Lung (tissue), 11 donors: ENCODE measurements at regions not wholly inside any gene's neighbourhood (a gene's known extent, or its start where the extent isn't known, plus 50 kb on each side); places are given as distances from the start of the nearest gene placed in this dataset.

ENCODE experiments used
- ATAC-seq: fragments of 200-7000 bp; cut with Tn5 transposase; one replicate; pipeline ENCODE4 v1.9.1; 2020; ENCODE audit warnings: moderate number of reproducible peaks; ENCODE audit not compliant: insufficient read depth, low FRiP score
- DNase-seq, 3 donors: peaks; one replicate each; pipeline ENCODE4 v3.0.0-alpha.2; 2013 to 2017
- H3K27ac ChIP-seq, 2 donors: one replicate each; pipeline ENCODE4 v1.5.1; 2013; ENCODE audit warnings: mild to moderate bottlenecking in 2 of 2, moderate library complexity in 2 of 2, control low read depth in 1 of 2, inconsistent platforms in 1 of 2, low read depth in 1 of 2, low read length in 1 of 2
- H3K27me3 ChIP-seq, 3 donors: one replicate each; pipeline ENCODE4 v1.5.1; 2013; ENCODE audit warnings: low read length in 2 of 3; ENCODE audit not compliant: control insufficient read depth in 3 of 3, insufficient read depth in 3 of 3
- H3K36me3 ChIP-seq, 4 donors: one replicate each; pipeline ENCODE4 v1.5.1; 2013; ENCODE audit warnings: low read length in 4 of 4, mild to moderate bottlenecking in 1 of 4, moderate library complexity in 1 of 4; ENCODE audit not compliant: control insufficient read depth in 4 of 4, insufficient read depth in 4 of 4
- H3K4me1 ChIP-seq, 5 donors: one replicate each; pipeline ENCODE4 v1.5.1; 2013; ENCODE audit warnings: low read length in 5 of 5, mild to moderate bottlenecking in 2 of 5, moderate library complexity in 1 of 5; ENCODE audit not compliant: control insufficient read depth in 5 of 5, insufficient read depth in 5 of 5
- H3K4me3 ChIP-seq: one replicate; pipeline ENCODE4 v1.5.1; 2013; ENCODE audit warnings: mild to moderate bottlenecking, control low read depth, moderate library complexity
- H3K9ac ChIP-seq, 2 donors: one replicate each; pipeline ENCODE4 v1.5.1; 2013; ENCODE audit warnings: low read length in 2 of 2, control low read depth in 1 of 2; ENCODE audit not compliant: insufficient read depth in 1 of 2
- H3K9me3 ChIP-seq, 4 donors: one replicate each; pipeline ENCODE4 v1.5.1; 2013; ENCODE audit warnings: low read length in 3 of 4, mild to moderate bottlenecking in 1 of 4, moderate library complexity in 1 of 4; ENCODE audit not compliant: control insufficient read depth in 4 of 4, insufficient read depth in 3 of 4
- CTCF ChIP-seq: IDR thresholded peaks from 2 replicates; pipeline ENCODE4 v1.5.1; 2012; ENCODE audit warnings: mild to moderate bottlenecking; ENCODE audit errors: control extremely low read depth, extremely low read depth
- WGBS, 2 donors: extraction: QIAGEN DNeasy Blood & Tissue Kit; methylation state at CpG; one replicate each; pipeline ENCODE4 v1.1.7; 2013; 5-methylcytosine and 5-hydroxymethylcytosine counted together
- donor health status: control.
- donor health status: control.
- donor health status: Bipolar disorder and iron deficiency.
- donor health status: healthy.
- donor health status: DM: yes; HTN: yes; CAD: no.

DNA sequence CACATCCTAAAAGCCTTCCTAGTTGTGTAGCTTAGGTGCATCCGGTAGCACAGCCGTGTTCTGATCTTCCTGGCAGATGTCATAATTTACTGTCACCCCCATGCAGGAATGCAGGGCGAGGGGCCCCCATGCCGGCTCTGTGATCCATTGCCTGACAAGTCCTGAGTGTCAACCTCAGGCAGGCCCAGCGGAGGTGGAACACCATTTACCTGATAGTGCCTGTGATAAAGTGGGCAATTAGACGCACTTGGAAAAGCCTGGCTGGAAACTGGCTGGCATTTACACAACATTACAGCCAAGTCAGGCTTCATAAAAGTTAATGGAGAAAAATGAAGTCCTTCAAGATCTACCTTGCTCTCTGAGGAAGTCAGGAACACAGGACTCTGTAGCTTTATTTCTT lies 521.4 kb upstream of the JAG1 start:
- Histone ChIP-seq H3K27ac (no peak overlapping the region), H3K4me3 (no peak overlapping the region), H3K36me3 (no peaks in the 10 kb centered on the region), H3K27me3 (no peaks in the 10 kb centered on the region), H3K9me3 (no peaks in the 10 kb centered on the region), H3K4me1 (peaks cover 3 to 21% (median 10%) of the 10 kb centered on the region in 5 donors), H3K9ac (no peak overlapping the region)
- ATAC-seq, result no peak
- DNase-seq, result peak in 1 of 3 donors; percentile 36
- 73 to 82% methylated on average over 6 of the region's 6 CpGs for WGBS, 2 donors
- TF ChIP-seq CTCF, result no peak

GRCh38 chr20:11195899-11196558 lies 522.2 kb upstream of the JAG1 start:
- no peaks in the 10 kb centered on the region for H3K27me3 ChIP-seq
- WGBS, 2 donors, result 49 to 59% methylated on average over 8 of the region's 8 CpGs
- peak in 2 of 3 donors; percentile 25 to 55 for DNase-seq
- TF ChIP-seq CTCF, result no peak
- no peaks in the 10 kb centered on the region for H3K9me3 ChIP-seq
- peak; percentile 81 for ATAC-seq
- H3K4me1 ChIP-seq, result peaks cover under 1 to 21% (median 10%) of the 10 kb centered on the region in 5 donors
- H3K36me3 ChIP-seq, result no peaks in the 10 kb centered on the region
- peak overlapping the region; percentile 32 to 55 for H3K27ac ChIP-seq
- H3K4me3 ChIP-seq, result no peak overlapping the region
- no peak overlapping the region for H3K9ac ChIP-seq

GRCh38 chr20:11197851-11198250 lies 524.1 kb upstream of the JAG1 start:
- Histone ChIP-seq H3K36me3 (no peaks in the 10 kb centered on the region), H3K4me1 (peaks cover 0 to 16% (median 10%) of the 10 kb centered on the region in 5 donors), H3K9me3 (no peaks in the 10 kb centered on the region), H3K9ac (no peak overlapping the region), H3K27ac (no peak overlapping the region), H3K4me3 (no peak overlapping the region), H3K27me3 (no peaks in the 10 kb centered on the region)
- no peak for TF ChIP-seq CTCF
- ATAC-seq (no peak), DNase-seq (no peak)

DNA sequence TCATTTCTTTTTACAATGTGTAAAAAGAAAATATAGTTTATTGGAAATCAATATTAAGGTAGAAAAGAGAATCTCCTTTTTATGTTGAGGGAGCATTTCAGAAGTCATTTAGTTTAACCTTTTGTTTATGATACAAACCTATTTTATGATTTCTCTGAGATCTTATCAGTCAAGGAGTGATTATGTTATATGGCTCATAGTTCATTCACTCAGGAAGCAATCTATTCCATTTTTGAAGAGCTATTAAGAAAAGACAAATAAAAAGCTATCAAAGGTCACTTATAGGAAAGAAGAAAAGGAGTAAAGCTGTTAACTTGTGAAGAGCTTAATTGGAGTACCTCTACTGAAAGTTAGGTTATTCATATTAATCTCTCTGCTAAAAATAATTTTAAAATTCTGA lies 526.6 kb upstream of the JAG1 start:
- H3K27me3 ChIP-seq, result no peaks in the 10 kb centered on the region
- no peak for DNase-seq
- no peak for ATAC-seq
- TF ChIP-seq CTCF, result no peak
- H3K9ac ChIP-seq, result no peak overlapping the region
- peaks cover 0 to 10% (median 4%) of the 10 kb centered on the region in 5 donors for H3K4me1 ChIP-seq
- H3K36me3 ChIP-seq, result no peaks in the 10 kb centered on the region
- no peak overlapping the region for H3K27ac ChIP-seq
- H3K9me3 ChIP-seq, result no peaks in the 10 kb centered on the region
- H3K4me3 ChIP-seq, result no peak overlapping the region
